ENCODE measurements at regions not wholly inside any gene's neighbourhood (a gene's known extent, or its start where the extent isn't known, plus 50 kb on each side); places are given as distances from the start of the nearest gene placed in this dataset.

- no peak overlapping the region for H3K4me3 ChIP-seq (ENCODE audit: low read depth in 1 of 2, low read length in 1 of 2)
- TF ChIP-seq CTCF (IDR thresholded peaks at IDR 0.05), result no peak
- H3K27ac ChIP-seq, result no peak overlapping the region
- no peaks in the 10 kb centered on the region for H3K36me3 ChIP-seq
- no peaks in the 10 kb centered on the region for H3K9me3 ChIP-seq
- H3K27me3 ChIP-seq, result no peaks in the 10 kb centered on the region
- no peaks in the 10 kb centered on the region for H3K4me1 ChIP-seq (ENCODE audit: control insufficient read depth in 1 of 2, insufficient read depth in 1 of 2, low read depth in 1 of 2, low read length in 1 of 2)
These were observed 466.7 kb upstream of the FAT1 start for GRCh38 chr4:187190390-187190789.

GRCh38 chr4:187191676-187192075 lies 468.0 kb upstream of the FAT1 start:
- no peaks in the 10 kb centered on the region for H3K36me3 ChIP-seq
- H3K27me3 ChIP-seq, result no peaks in the 10 kb centered on the region
- no peaks in the 10 kb centered on the region for H3K4me1 ChIP-seq (ENCODE audit: control insufficient read depth in 1 of 2, insufficient read depth in 1 of 2, low read depth in 1 of 2, low read length in 1 of 2)
- TF ChIP-seq CTCF (IDR thresholded peaks at IDR 0.05), result no peak
- H3K9me3 ChIP-seq, result no peaks in the 10 kb centered on the region
- H3K4me3 ChIP-seq (ENCODE audit: low read depth in 1 of 2, low read length in 1 of 2), result no peak overlapping the region
- no peak overlapping the region for H3K27ac ChIP-seq

DNA sequence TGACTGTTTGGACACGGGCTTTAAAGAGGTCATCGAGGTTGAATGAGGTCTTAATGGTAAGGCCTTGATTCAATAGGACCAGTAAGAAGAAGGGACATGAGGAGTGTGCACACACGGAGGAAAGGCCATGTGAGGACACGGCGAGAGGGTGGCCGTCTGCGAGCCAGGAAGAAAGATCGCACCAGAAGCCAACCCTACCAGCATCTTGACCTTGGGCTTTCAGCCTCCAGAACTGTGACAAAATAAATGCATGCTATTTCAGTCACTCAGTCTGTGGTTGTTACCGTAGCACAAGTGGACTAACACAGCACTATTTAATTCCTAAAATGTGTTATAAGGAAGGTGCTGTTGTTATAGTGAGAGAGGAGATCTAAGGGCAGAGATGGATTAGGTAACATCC lies 468.6 kb upstream of the FAT1 start:
- no peaks in the 10 kb centered on the region for H3K4me1 ChIP-seq (ENCODE audit: control insufficient read depth in 1 of 2, insufficient read depth in 1 of 2, low read depth in 1 of 2, low read length in 1 of 2)
- no peak overlapping the region for H3K27ac ChIP-seq
- H3K9me3 ChIP-seq, result no peaks in the 10 kb centered on the region
- H3K4me3 ChIP-seq (ENCODE audit: low read depth in 1 of 2, low read length in 1 of 2), result no peak overlapping the region
- H3K27me3 ChIP-seq, result no peaks in the 10 kb centered on the region
- H3K36me3 ChIP-seq, result no peaks in the 10 kb centered on the region
- no peak for TF ChIP-seq CTCF (IDR thresholded peaks at IDR 0.05)

- no peak overlapping the region for H3K4me3 ChIP-seq (ENCODE audit: low read depth in 1 of 2, low read length in 1 of 2)
- H3K36me3 ChIP-seq, result no peaks in the 10 kb centered on the region
- H3K27ac ChIP-seq, result no peak overlapping the region
- no peak for TF ChIP-seq CTCF (IDR thresholded peaks at IDR 0.05)
- no peaks in the 10 kb centered on the region for H3K27me3 ChIP-seq
- no peaks in the 10 kb centered on the region for H3K9me3 ChIP-seq
- no peaks in the 10 kb centered on the region for H3K4me1 ChIP-seq (ENCODE audit: control insufficient read depth in 1 of 2, insufficient read depth in 1 of 2, low read depth in 1 of 2, low read length in 1 of 2)
These were observed 469.5 kb upstream of the FAT1 start for GRCh38 chr4:187193141-187193540.

- Histone ChIP-seq H3K9me3 (no peaks in the 10 kb centered on the region), H3K27me3 (no peaks in the 10 kb centered on the region), H3K4me3 (ENCODE audit: low read depth in 1 of 2, low read length in 1 of 2) (no peak overlapping the region), H3K27ac (no peak overlapping the region), H3K36me3 (no peaks in the 10 kb centered on the region), H3K4me1 (ENCODE audit: control insufficient read depth in 1 of 2, insufficient read depth in 1 of 2, low read depth in 1 of 2, low read length in 1 of 2) (no peaks in the 10 kb centered on the region)
- TF ChIP-seq CTCF (IDR thresholded peaks at IDR 0.05), result no peak
These were observed 480.8 kb upstream of the FAT1 start for GRCh38 chr4:187204389-187204918.

DNA sequence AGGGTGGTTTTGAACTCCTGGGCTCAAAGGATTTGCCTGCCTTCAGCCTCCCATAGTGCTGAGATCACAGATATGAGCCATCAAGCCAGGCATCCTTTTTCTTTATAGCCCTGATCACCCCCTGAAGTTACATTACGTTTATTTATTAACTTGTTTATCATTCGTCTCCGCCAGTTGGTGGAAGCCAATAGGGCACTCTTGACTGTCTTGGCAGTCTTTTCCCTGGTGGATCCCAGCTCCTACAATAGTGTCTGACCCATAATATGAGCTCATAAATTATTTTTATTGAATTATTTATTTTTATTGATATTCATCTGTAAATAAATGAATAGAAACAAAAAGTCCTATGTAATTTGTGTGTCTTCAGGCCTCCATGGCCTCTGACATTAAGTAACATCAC lies 484.3 kb upstream of the FAT1 start:
- no peak overlapping the region for H3K27ac ChIP-seq
- no peak for TF ChIP-seq CTCF (IDR thresholded peaks at IDR 0.05)
- no peaks in the 10 kb centered on the region for H3K36me3 ChIP-seq
- H3K4me1 ChIP-seq (ENCODE audit: control insufficient read depth in 1 of 2, insufficient read depth in 1 of 2, low read depth in 1 of 2, low read length in 1 of 2), result no peaks in the 10 kb centered on the region
- H3K4me3 ChIP-seq (ENCODE audit: low read depth in 1 of 2, low read length in 1 of 2), result no peak overlapping the region
- no peaks in the 10 kb centered on the region for H3K9me3 ChIP-seq
- H3K27me3 ChIP-seq, result no peaks in the 10 kb centered on the region

Data from neutrophil (primary cell).